GM21423 (cell line): ENCODE measurements at regions not wholly inside any gene's neighbourhood (a gene's known extent, or its start where the extent isn't known, plus 50 kb on each side); places are given as distances from the start of the nearest gene placed in this dataset.
A peak's percentile ranks its signal among the peaks of the same experiment; 100 is the strongest.

Experiments used
- ATAC-seq: cut with Tn5 transposase; IDR thresholded peaks from one replicate; pipeline ENCODE4 v1.9.1; 2021; ENCODE audit warnings: mild to moderate bottlenecking, moderate library complexity; ENCODE audit not compliant: unreplicated experiment

- no peak for ATAC-seq
These were observed 460.6 kb downstream of the KCNJ2 start for GRCh38 chr17:70629902-70630301.

GRCh38 chr17:70636517-70637133, 467.3 kb downstream of the KCNJ2 start:
- peak; percentile 59 for ATAC-seq

GRCh38 chr17:70642059-70642458, 472.7 kb downstream of the KCNJ2 start:
- no peak for ATAC-seq

GRCh38 chr17:70644096-70644495, 474.8 kb downstream of the KCNJ2 start:
- no peak for ATAC-seq

- ATAC-seq: no peak
These were observed 477.3 kb downstream of the KCNJ2 start for GRCh38 chr17:70646673-70647072.

GRCh38 chr17:70648166-70648565, 478.8 kb downstream of the KCNJ2 start:
- ATAC-seq: no peak

- ATAC-seq: no peak
These were observed 484.5 kb downstream of the KCNJ2 start for GRCh38 chr17:70653850-70654249.

GRCh38 chr17:70654706-70655105, 485.4 kb downstream of the KCNJ2 start:
- no peak for ATAC-seq

GRCh38 chr17:70655176-70655958, 486.0 kb downstream of the KCNJ2 start:
- ATAC-seq: no peak

GRCh38 chr17:70658317-70658716, 489.0 kb downstream of the KCNJ2 start:
- no peak for ATAC-seq

GRCh38 chr17:70658840-70659239, 489.5 kb downstream of the KCNJ2 start:
- no peak for ATAC-seq

GRCh38 chr17:70661342-70662222, 492.2 kb downstream of the KCNJ2 start:
- ATAC-seq: no peak

GRCh38 chr17:70668276-70668937, 499.1 kb downstream of the KCNJ2 start:
- no peak for ATAC-seq

- ATAC-seq: no peak
These were observed 499.8 kb downstream of the KCNJ2 start for GRCh38 chr17:70668938-70669778.

- no peak for ATAC-seq
These were observed 504.7 kb downstream of the KCNJ2 start for GRCh38 chr17:70674061-70674460.

- ATAC-seq: no peak
These were observed 505.8 kb downstream of the KCNJ2 start for GRCh38 chr17:70675070-70675590.

- ATAC-seq: no peak
These were observed 508.7 kb downstream of the KCNJ2 start for GRCh38 chr17:70677783-70678647.

GRCh38 chr17:70678889-70679288, 509.6 kb downstream of the KCNJ2 start:
- ATAC-seq: no peak

GRCh38 chr17:70683936-70684335, 514.6 kb downstream of the KCNJ2 start:
- ATAC-seq: no peak
